HG03342 (cell line): ENCODE measurements at regions not wholly inside any gene's neighbourhood (a gene's known extent, or its start where the extent isn't known, plus 50 kb on each side); places are given as distances from the start of the nearest gene placed in this dataset.

ENCODE experiments used
- ATAC-seq: cut with Tn5 transposase; IDR thresholded peaks from one replicate; pipeline ENCODE4 v1.9.1; 2021; ENCODE audit warnings: mild to moderate bottlenecking, moderate library complexity; ENCODE audit not compliant: unreplicated experiment

DNA sequence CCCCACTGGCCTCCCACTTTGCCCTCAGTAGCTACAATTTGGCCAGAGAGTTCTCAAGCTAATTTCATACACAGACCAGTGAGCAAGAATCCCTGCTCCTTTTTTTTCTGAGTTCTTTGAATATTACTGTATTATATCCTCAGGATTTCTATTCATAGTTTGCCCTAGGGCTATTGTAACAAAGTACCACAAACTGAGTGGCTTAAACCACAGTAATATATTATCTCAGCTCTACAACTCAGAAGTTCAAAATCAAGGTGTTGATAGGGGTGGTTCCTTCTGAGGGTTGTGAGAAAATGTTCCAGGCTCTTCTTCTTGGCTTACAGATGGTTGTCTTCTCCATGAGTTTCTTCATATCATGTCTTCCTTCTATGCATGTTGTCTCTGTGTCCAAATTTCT is 289.4 kb upstream of the ESRRG start:
- ATAC-seq, result no peak

- ATAC-seq, result no peak
Observed at GRCh38 chr1:217011097-217011496, 287.9 kb upstream of the ESRRG start.

- no peak for ATAC-seq
Observed at GRCh38 chr1:217010253-217010652, 287.0 kb upstream of the ESRRG start.

- no peak for ATAC-seq
Observed at GRCh38 chr1:217009376-217009775, 286.1 kb upstream of the ESRRG start.

GRCh38 chr1:217004776-217005436 is 281.7 kb upstream of the ESRRG start:
- ATAC-seq, result peak; percentile 52

DNA sequence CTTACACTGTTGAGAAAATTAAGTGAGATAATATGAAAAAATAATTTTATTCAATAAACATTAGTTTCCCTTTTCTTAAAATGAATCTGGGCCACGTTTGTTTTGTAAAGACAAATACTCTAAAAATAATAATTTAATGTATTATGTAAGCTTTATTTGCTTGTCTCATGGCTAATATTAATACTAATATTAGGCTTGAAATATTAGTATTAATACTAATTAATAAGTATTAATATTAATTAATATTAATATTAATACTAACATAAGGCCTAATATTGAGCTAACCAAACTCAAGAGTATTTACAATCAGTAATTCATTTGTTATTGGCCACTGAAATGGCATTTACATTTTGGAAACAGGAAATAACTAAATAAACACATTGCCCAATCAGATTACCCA is 280.1 kb upstream of the ESRRG start:
- no peak for ATAC-seq

DNA sequence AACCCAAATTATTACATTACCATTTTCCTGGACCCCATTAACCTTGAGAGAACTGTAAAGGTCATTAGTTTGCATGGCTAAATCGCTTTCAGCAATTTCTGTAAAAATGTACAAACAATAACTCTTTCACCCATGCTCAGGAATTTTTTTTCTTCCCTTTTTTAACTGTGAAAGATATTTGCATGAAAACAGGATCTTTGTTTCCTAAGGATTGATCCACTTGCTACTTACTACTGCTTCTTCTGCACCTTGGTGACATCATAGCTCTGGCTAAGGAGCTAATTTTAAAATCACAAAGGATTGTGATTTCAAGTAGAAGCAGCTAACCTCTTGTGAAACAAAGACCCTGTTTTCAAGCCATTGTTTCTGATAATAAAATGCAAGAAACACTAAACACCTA is 274.6 kb upstream of the ESRRG start:
- ATAC-seq, result no peak

DNA sequence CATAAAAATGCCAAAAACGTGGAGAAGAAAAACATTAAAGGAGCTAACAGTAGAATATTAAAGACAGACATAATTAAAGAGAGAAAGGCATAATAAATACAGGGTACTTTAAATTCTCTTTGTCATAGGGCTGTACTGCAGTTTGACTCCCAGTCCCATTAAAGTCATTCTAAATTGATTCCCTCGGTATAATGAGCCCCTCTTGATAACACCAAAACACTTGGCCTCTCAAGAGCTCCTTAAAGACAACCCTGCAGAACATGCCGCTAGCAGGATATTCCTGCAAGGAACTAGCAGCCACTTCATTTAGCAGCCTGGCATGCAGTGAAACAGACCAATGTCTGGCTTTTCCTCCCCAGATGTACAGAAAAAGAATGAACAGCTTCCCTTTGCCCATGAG is 273.8 kb upstream of the ESRRG start:
- no peak for ATAC-seq

DNA sequence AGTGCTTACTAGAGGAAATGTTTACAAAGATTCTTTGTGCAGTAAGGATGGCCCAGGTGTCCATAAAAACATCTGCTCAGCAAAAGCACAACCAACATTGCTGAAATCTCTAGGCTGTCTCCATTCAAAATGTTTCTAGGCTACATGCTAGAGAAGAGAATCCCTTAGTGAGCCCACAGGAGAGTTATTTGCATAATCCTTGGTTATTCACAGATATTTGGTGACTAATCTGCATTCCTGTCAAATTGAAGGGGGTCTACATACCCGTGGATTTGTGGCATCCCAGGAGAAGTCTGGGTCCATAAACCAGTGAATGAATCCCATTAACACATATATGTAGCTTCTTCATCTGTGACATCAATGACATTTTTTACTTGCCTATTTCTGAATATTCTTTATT is 261.3 kb upstream of the ESRRG start:
- no peak for ATAC-seq

DNA sequence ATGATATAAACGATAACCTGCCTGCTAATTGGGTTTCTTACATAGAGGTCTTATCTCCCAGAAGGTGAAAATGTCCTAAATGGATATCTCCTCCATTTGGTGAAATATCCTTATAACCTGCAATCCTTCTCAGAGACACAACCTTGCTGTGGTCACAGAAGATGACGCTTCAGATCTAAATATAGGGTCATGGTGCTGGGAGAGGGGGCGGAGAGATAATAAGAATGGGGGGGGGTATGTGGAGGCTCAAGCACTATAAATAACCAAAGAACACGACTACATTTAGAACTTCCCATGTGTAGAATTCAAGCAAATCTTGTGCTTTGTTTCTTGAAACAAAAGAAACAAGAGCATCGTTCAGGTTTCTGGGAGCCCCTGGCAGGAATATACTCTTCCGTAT is 260.6 kb upstream of the ESRRG start:
- no peak for ATAC-seq

DNA sequence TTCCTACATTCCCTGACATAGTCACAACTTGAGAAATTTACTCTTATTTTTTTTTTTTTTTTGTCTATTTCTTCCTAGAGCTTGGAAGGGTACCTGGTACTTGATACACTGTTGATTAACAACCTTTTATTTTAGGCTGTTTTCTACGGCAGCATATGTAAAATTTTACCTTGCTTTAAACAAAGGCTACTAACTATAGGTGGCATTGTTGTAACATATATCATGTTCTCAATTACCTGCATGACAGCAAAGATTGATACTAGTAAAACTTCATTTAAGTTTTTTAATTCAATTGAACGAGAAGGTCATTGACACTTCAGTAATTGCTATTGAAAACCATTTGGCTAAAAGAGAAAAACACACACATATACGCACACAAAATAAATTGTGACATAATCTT is 238.3 kb upstream of the ESRRG start:
- no peak for ATAC-seq

GRCh38 chr1:216960716-216961115 is 237.5 kb upstream of the ESRRG start:
- no peak for ATAC-seq

DNA sequence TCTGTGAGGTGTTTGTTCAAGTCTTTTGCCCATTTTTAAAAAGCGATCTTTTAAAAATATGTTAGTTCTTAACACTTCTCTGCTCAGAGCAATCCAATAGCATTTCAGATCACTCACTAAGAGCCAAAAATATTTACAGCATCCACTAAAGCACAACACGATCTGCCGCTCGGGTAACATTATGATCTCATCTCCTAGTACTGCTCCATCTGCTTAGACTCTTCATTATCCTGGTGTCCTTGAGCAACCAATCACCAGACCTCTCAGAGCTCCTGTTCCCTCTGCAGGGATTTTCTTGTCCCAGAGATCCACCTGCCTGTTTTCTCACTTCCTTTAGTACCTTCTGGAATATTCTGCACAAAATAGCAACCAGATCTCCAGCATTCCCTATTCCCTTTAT is 235.3 kb upstream of the ESRRG start:
- ATAC-seq, result no peak

DNA sequence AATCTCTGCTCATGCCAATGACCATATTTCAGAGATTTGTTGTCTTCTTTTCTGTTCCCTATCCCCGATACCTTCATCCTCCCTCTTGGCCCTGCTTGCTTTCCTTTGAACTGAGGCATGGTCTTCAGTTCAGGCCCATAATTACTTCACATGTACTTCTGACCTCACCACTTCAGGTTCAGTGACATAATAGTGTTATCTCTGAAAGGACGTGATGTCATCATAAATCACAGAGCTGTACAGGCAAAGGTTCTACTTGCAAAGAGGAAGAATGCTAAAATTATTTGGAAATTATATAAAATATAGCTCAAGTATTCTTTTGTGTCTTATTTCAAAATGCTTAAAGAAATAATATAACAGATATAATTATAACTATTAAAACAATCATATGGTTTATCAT is 230.3 kb upstream of the ESRRG start:
- no peak for ATAC-seq

GRCh38 chr1:216952864-216953263 is 229.6 kb upstream of the ESRRG start:
- ATAC-seq, result no peak

DNA sequence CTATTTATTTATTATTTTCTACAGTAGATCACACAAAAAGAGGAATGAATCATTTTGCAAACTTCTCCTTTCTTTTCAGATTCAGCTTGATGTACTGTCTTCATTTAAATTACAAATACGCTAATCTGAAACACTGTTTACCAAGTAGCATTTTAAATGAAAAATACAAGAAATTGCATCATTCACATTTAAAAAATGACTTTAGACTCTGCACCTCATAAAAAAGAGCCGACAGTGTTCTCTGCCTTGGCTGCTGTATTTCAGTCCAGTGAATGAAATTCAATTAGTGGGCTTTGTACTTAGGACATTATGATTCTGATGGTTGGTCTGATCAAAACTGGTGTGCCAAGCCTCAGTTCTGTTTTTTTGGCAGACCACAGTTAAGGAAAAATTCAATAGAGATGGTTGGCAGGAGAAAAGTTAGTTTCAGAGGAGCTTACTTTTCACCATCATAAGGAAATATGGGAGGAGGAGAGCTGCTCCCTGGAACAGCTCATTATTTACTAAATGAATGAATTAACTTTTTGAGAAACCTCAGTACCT is 222.4 kb upstream of the ESRRG start:
- no peak for ATAC-seq

- no peak for ATAC-seq
Observed at GRCh38 chr1:216944864-216945510, 221.8 kb upstream of the ESRRG start.

- ATAC-seq, result no peak
Observed at GRCh38 chr1:216937491-216937890, 214.3 kb upstream of the ESRRG start.

DNA sequence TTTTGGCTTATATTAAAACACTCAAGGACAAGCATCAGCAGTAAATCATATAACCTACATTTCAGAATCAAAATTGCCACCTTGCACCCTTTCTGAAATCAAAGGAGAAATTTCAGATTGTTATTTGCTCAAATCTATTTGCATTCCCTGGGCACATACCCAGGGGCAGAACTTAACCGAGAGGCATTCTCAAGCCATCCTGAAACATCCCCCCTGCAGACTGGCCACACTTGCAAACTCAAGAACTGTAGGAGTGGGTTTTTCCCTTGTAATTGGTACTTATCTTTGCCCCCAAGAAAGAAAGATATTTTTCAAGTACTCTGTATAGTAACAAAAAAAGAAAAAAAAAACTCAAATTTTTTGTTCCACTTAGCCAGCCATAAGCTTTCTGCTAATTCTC is 213.6 kb upstream of the ESRRG start:
- ATAC-seq, result no peak

DNA sequence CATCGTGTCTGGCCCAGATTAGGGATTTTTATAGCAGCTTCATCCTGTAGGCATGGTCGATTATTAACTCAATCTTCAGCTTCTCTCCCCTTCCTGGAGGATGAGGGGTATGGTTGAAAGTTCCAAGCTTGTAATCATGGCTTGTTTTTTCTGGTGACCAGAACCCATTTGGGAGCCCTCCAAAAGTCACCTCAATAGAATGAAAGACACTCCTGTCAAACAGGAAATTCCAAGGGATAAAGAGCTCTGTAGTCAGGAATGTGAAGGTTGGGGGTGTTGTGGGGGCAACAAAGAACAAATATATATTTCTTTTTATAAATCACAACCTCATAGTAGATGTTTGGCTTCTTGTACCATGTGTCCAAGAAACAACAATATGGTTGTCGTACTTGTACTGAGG is 212.7 kb upstream of the ESRRG start:
- ATAC-seq, result no peak

GRCh38 chr1:216932424-216932823 is 209.2 kb upstream of the ESRRG start:
- no peak for ATAC-seq

DNA sequence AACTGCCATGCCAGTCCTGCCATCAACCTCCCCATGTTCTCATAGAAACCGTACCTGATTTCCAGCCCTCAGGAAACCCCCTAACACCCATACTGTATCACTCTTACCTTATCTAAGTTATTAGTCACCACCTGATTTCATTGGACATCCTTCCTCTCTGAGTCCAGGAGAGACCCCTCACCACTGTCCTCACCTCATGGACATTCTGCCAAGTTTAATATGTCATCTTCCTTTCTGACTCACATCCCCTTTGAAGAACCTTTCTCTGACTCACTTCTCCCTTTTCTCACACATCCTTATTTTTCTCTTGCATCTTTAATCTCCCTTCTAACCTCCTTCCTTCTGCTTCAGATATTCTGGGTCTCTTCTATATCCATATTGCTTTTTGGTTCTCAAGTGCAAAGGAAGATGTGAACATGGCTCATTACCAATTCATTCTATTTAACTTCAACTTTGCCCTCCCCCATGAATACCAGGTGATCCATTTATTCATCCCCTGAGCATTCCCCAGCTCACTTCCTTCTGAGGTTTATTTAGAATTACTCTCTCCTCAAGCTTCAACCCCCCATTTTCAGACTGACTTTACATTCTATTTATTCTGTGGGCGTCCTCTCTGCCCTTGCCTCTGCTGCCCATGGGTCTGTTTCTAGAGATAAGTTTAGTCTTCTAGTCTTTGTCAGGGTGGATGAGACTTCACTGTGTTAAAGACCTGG is 206.8 kb upstream of the ESRRG start:
- no peak for ATAC-seq
